Mesothelial cell of epicardium (in vitro differentiated cells): ENCODE measurements at regions not wholly inside any gene's neighbourhood (a gene's known extent, or its start where the extent isn't known, plus 50 kb on each side); places are given as distances from the start of the nearest gene placed in this dataset.
"Not testable (repeated sequence)": the region's sequence is repeated elsewhere in the genome, so short reads cannot be mapped to it uniquely, and the experiment has no call there.

Experiments
- DNase-seq, 2 experiments: peaks; one replicate each; pipeline ENCODE4 v3.0.0; 2021; ENCODE audit warnings: low spot score in 2 of 2; ENCODE audit not compliant: unreplicated experiment in 2 of 2
- H3K27ac Mint-ChIP-seq: 2 replicates; pipeline ENCODE4 v1.8.0; 2021; ENCODE audit warnings: mixed read lengths
- H3K27me3 Mint-ChIP-seq: 2 replicates; pipeline ENCODE4 v1.8.0; 2021; ENCODE audit warnings: low read depth, mixed read lengths
- H3K36me3 Mint-ChIP-seq: 2 replicates; pipeline ENCODE4 v1.8.0; 2021; ENCODE audit warnings: mixed read lengths
- H3K4me1 Mint-ChIP-seq: 2 replicates; pipeline ENCODE4 v1.8.0; 2021; ENCODE audit warnings: mixed read lengths
- H3K4me3 Mint-ChIP-seq: 2 replicates; pipeline ENCODE4 v1.8.0; 2021; ENCODE audit warnings: mild to moderate bottlenecking, moderate library complexity, mixed read lengths
- H3K9me3 Mint-ChIP-seq: 2 replicates; pipeline ENCODE4 v1.8.0; 2021; ENCODE audit warnings: mixed read lengths
- CTCF ChIP-seq: fragments of 200-600 bp; sonication (generic); IDR thresholded peaks from one replicate; pipeline ENCODE4 v1.5.0; 2021; ENCODE audit warnings: antibody characterized with exemption; ENCODE audit not compliant: unreplicated experiment

- Mint-ChIP-seq H3K4me3 (no peak overlapping the region), H3K27ac (no peak overlapping the region), H3K36me3 (no peaks in the 10 kb centered on the region), H3K27me3 (no peaks in the 10 kb centered on the region), H3K9me3 (no peaks in the 10 kb centered on the region), H3K4me1 (peaks cover 28% of the 10 kb centered on the region)
- no peak for TF ChIP-seq CTCF
- no peak for DNase-seq
Observed at GRCh38 chr4:101651778-101652177, 138.8 kb upstream of the BANK1 start.

- H3K27me3 Mint-ChIP-seq: no peaks in the 10 kb centered on the region
- H3K36me3 Mint-ChIP-seq: no peaks in the 10 kb centered on the region
- no peaks in the 10 kb centered on the region for H3K9me3 Mint-ChIP-seq
- peaks cover 29% of the 10 kb centered on the region for H3K4me1 Mint-ChIP-seq
- H3K27ac Mint-ChIP-seq: peak overlapping the region; percentile 81
- H3K4me3 Mint-ChIP-seq: no peak overlapping the region
- DNase-seq: no peak
- no peak for TF ChIP-seq CTCF
Observed at GRCh38 chr4:101649790-101650515, 140.6 kb upstream of the BANK1 start.

- no peaks in the 10 kb centered on the region for H3K9me3 Mint-ChIP-seq
- peaks cover 29% of the 10 kb centered on the region for H3K4me1 Mint-ChIP-seq
- H3K36me3 Mint-ChIP-seq: no peaks in the 10 kb centered on the region
- H3K27me3 Mint-ChIP-seq: no peaks in the 10 kb centered on the region
- no peak for TF ChIP-seq CTCF
- DNase-seq: no peak
- no peak overlapping the region for H3K27ac Mint-ChIP-seq
- no peak overlapping the region for H3K4me3 Mint-ChIP-seq
Observed at GRCh38 chr4:101647710-101648034, 142.9 kb upstream of the BANK1 start.

GRCh38 chr4:101644516-101644915 lies 146.0 kb upstream of the BANK1 start:
- no peaks in the 10 kb centered on the region for H3K27me3 Mint-ChIP-seq
- H3K4me1 Mint-ChIP-seq: peaks cover 24% of the 10 kb centered on the region
- no peak overlapping the region for H3K27ac Mint-ChIP-seq
- no peaks in the 10 kb centered on the region for H3K9me3 Mint-ChIP-seq
- no peaks in the 10 kb centered on the region for H3K36me3 Mint-ChIP-seq
- DNase-seq: no peak
- no peak for TF ChIP-seq CTCF
- no peak overlapping the region for H3K4me3 Mint-ChIP-seq

- no peak for DNase-seq
- Mint-ChIP-seq H3K4me1 (peaks cover 15% of the 10 kb centered on the region), H3K27me3 (no peaks in the 10 kb centered on the region), H3K27ac (no peak overlapping the region), H3K9me3 (no peaks in the 10 kb centered on the region), H3K36me3 (no peaks in the 10 kb centered on the region), H3K4me3 (no peak overlapping the region)
- TF ChIP-seq CTCF: no peak
Observed at GRCh38 chr4:101643186-101643837, 147.2 kb upstream of the BANK1 start.

GRCh38 chr4:101632766-101633165 lies 157.8 kb upstream of the BANK1 start:
- H3K9me3 Mint-ChIP-seq: peaks cover 38% of the 10 kb centered on the region
- H3K36me3 Mint-ChIP-seq, DNase-seq, H3K27ac Mint-ChIP-seq, H3K27me3 Mint-ChIP-seq, H3K4me3 Mint-ChIP-seq, H3K4me1 Mint-ChIP-seq: not testable (repeated sequence)
